ENCODE measurements at regions not wholly inside any gene's neighbourhood (a gene's known extent, or its start where the extent isn't known, plus 50 kb on each side); places are given as distances from the start of the nearest gene placed in this dataset.

DNA sequence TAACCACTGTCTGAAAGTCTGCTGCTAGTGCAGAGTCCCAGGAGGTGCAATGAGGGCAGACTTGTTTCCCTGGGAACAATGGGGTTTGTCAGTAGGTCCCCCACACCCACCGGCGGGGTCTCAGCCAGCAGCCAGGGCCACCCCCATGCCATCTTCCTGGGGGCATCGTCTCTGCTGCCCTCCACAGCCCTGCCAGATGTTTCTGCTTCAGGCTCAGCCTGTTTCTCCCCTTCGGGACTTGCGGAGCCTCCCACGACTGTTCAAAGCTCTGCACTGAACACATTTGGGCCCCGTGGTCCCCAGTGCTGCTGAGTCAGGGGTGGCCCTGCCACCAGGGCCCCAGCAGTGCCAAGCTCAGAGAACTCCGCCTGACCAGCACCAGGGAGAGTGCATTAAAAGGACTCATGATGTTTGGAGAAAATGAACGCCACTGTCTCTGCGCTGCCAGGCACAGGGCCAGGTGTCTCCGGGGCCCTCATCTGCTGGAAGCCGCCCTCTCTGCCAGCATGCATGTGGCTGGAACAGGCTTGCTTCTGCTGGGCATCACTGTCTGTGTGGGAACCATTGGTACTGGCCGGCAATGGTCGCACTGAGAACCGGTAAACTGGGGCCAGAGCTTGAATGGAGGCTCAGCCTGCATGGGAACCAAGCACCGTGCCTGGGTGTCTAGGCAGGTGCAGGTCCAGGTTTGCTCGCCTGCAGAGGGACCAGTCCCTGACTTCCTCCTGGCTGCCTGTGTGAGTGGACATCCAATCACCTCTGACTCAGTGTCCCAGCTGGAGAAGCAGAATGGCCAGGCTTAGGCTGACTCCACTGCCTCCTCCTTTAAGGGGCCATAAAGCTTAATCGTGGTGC, 345.1 kb downstream of the GLRX3 start:
- Histone ChIP-seq H3K4me1 (no peaks in the 10 kb centered on the region), H3K27me3 (no peaks in the 10 kb centered on the region), H3K36me3 (no peaks in the 10 kb centered on the region), H3K27ac (no peak overlapping the region), H3K9me3 (no peaks in the 10 kb centered on the region), H3K4me3 (no peak overlapping the region)
- DNase-seq (ENCODE audit: low spot score in 2 of 2), result no peak
- TF ChIP-seq, protein P1, sequence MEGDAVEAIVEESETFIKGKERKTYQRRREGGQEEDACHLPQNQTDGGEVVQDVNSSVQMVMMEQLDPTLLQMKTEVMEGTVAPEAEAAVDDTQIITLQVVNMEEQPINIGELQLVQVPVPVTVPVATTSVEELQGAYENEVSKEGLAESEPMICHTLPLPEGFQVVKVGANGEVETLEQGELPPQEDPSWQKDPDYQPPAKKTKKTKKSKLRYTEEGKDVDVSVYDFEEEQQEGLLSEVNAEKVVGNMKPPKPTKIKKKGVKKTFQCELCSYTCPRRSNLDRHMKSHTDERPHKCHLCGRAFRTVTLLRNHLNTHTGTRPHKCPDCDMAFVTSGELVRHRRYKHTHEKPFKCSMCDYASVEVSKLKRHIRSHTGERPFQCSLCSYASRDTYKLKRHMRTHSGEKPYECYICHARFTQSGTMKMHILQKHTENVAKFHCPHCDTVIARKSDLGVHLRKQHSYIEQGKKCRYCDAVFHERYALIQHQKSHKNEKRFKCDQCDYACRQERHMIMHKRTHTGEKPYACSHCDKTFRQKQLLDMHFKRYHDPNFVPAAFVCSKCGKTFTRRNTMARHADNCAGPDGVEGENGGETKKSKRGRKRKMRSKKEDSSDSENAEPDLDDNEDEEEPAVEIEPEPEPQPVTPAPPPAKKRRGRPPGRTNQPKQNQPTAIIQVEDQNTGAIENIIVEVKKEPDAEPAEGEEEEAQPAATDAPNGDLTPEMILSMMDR (IDR thresholded peaks at IDR 0.05), result no peak
- intact Hi-C loops (cut with DNase I), result no loop called here

DNA sequence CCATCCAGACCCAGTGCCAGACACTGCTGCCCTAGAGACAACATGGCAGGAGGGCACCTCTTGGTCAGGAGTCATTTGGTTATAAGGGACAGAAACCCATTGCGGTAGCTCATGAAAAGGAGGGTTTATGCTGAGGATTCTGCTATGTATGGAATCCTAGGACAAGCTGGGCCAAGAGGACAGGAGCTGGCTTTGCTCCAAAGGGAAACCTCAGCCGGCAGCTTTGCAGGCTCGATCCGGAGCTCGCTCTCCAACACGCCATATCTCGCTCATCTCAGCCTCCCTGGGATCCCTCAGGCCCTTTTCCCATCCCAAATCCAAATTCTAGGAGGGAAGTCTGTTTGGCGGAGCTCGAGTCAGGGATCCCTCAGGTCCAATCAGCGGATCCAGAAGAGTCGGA, 345.7 kb downstream of the GLRX3 start:
- no peaks in the 10 kb centered on the region for H3K36me3 ChIP-seq
- no peaks in the 10 kb centered on the region for H3K27me3 ChIP-seq
- intact Hi-C loops (cut with DNase I), result no loop called here
- no peak overlapping the region for H3K4me3 ChIP-seq
- no peak overlapping the region for H3K27ac ChIP-seq
- no peaks in the 10 kb centered on the region for H3K4me1 ChIP-seq
- TF ChIP-seq, protein P1 (IDR thresholded peaks at IDR 0.05), result no peak
- DNase-seq (ENCODE audit: low spot score in 2 of 2), result no peak
- no peaks in the 10 kb centered on the region for H3K9me3 ChIP-seq

DNA sequence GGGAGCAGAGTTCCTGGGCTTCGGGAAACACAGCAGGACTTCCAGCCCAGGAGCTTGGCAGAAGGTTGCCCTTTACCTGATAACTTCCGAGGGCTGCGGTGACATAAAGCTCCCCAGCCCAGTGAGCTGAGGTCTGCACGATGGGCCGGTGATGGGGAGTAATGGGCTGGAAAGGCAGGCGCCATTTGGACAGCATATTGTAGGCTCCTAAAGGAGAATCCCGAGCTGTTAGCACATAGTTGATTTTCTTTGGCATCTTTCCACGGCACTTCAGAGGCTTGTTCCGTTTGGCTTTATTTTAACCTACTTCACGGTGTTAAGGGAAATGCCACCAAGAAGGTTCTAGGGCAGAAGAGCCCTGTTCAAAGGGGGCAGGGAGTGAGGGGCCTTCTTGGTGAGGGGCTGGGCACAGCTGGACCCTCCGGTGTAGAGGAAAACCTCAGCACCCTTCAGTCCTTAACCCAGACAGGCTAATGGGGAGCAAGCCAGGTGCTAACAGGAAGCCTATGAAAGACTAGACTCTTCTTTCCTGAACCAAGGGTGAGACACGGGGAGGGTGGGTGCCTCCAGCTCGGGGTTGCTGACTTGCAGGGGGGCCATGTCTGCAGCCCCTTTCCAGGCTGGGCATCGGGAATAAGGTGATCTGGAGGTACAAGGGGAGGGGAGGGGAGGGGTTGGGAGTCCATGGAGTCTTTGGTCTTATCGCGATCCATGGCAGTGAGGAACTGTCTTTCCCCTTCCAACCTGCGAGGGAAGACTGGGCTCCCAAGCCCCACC, 347.7 kb downstream of the GLRX3 start:
- intact Hi-C loops (cut with DNase I), result no loop called here
- Histone ChIP-seq H3K4me1 (no peaks in the 10 kb centered on the region), H3K36me3 (no peaks in the 10 kb centered on the region), H3K27ac (no peak overlapping the region), H3K9me3 (no peaks in the 10 kb centered on the region), H3K27me3 (no peaks in the 10 kb centered on the region), H3K4me3 (no peak overlapping the region)
- no peak for DNase-seq (ENCODE audit: low spot score in 2 of 2)
- TF ChIP-seq, protein P1 (IDR thresholded peaks at IDR 0.05), result no peak

DNA sequence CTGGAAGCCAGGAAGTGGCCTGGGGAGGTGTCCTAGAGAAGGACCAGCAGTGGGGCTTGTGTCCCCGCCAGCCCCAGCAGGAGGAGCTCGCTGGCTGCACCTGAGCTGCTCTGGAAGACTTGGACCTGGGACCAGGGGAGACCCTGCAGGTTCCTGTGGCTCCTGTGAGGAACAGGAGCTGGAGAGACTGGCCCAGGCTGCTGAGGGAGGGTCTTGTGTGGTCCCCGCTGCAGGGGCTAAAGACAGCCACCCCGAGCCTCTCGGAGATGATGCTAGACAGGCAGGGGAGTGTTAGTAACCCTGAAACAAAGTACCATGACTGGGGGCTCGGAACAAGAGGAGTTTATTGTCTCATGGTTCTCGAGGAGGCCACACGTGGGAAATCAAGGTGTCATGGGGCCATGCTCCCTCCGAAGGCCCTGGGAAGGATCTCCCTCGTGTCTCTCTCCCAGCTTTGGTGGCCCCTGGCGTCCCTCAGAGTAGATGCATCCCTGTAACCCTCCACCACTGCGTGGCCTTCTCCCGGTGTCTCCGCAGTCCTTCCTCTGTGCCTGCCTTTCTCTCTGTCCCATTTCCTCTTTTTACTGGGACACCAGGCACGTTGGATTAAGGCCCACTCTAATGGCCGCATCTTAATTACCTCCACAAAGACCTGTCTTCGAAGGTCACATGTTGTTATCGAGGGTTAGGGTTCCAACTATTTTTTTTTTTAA, 348.4 kb downstream of the GLRX3 start:
- TF ChIP-seq, protein P1 (IDR thresholded peaks at IDR 0.05), result no peak
- no peak overlapping the region for H3K27ac ChIP-seq
- H3K36me3 ChIP-seq, result no peaks in the 10 kb centered on the region
- no peaks in the 10 kb centered on the region for H3K27me3 ChIP-seq
- no peak for DNase-seq (ENCODE audit: low spot score in 2 of 2)
- H3K9me3 ChIP-seq, result no peaks in the 10 kb centered on the region
- no peak overlapping the region for H3K4me3 ChIP-seq
- H3K4me1 ChIP-seq, result no peaks in the 10 kb centered on the region
- intact Hi-C loops (cut with DNase I), result no loop called here

DNA sequence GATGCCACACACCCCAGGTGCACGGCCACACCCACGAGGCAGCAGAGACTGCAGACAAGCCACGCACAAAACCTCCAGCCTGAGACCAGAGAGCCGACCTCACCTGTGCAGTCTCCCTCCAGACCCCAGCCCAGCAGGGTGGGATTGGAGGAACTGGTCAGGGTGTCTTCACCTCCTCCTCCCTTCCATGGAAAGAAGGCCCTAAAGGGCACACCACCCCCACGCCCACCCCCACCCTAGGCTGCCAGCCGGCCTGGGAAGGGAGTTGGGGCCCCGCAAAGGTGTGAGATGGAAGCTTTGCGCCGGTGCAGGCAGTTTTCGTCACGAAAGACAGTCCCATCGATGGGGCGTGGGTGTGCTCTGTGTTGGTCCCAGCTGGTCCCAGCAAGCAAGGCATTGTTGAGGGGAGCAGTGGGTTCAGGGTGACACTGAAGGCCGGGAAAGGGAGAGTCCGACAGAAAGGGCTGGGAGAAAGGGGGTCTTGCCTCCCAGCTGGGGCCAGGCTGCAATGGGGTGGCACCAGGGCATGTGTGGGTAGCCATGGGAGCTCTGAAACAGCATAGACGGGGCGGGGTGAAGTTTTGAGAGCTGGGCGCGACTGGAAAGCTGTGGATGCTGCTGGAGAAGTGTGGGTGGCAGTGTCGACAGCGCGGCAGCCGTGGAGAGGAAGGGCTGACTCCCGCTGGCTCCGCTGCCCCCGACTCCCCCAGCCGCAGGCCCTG, 349.2 kb downstream of the GLRX3 start:
- TF ChIP-seq, protein P1 (IDR thresholded peaks at IDR 0.05), result no peak
- no peaks in the 10 kb centered on the region for H3K9me3 ChIP-seq
- H3K4me3 ChIP-seq, result no peak overlapping the region
- H3K27ac ChIP-seq, result no peak overlapping the region
- H3K4me1 ChIP-seq, result no peaks in the 10 kb centered on the region
- no peak for DNase-seq (ENCODE audit: low spot score in 2 of 2)
- no peaks in the 10 kb centered on the region for H3K36me3 ChIP-seq
- intact Hi-C loops (cut with DNase I), result no loop called here
- H3K27me3 ChIP-seq, result no peaks in the 10 kb centered on the region

All from ascending aorta (tissue), 2 donors.